ENCODE measurements at regions not wholly inside any gene's neighbourhood (a gene's known extent, or its start where the extent isn't known, plus 50 kb on each side); places are given as distances from the start of the nearest gene placed in this dataset.

DNA sequence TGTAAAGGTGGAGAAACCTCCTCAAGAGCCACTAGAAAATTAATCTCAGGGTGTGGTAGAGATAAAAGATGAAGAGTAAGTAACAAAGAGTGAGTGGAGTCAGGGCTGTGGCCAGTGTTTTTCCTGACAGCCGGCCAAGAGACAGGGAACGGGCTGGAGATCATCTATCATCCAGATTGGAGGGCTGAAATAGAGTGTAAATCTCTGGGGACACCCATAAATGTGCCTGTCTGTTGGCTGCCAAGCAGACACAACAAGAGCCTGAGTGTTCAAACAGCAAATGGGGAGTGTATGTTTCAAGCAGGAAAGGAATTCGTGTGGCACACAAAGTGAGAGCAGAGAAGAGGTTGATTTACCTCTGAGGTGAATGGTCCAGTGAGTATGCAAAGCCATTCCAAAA, 326.4 kb upstream of the KHDRBS2 start:
- Histone ChIP-seq H3K27me3 (ENCODE audit: low read depth) (no peaks in the 10 kb centered on the region), H3K4me1 (no peaks in the 10 kb centered on the region), H3K27ac (replicated peaks) (no peak overlapping the region), H3K9me3 (replicated peaks) (peaks cover 35% of the 10 kb centered on the region), H3K36me3 (no peaks in the 10 kb centered on the region), H3K4me3 (no peak overlapping the region)
- intact Hi-C loops (cut with micrococcal nuclease): no loop called here
- no peak for DNase-seq
- TF ChIP-seq, protein P1, sequence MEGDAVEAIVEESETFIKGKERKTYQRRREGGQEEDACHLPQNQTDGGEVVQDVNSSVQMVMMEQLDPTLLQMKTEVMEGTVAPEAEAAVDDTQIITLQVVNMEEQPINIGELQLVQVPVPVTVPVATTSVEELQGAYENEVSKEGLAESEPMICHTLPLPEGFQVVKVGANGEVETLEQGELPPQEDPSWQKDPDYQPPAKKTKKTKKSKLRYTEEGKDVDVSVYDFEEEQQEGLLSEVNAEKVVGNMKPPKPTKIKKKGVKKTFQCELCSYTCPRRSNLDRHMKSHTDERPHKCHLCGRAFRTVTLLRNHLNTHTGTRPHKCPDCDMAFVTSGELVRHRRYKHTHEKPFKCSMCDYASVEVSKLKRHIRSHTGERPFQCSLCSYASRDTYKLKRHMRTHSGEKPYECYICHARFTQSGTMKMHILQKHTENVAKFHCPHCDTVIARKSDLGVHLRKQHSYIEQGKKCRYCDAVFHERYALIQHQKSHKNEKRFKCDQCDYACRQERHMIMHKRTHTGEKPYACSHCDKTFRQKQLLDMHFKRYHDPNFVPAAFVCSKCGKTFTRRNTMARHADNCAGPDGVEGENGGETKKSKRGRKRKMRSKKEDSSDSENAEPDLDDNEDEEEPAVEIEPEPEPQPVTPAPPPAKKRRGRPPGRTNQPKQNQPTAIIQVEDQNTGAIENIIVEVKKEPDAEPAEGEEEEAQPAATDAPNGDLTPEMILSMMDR (IDR thresholded peaks at IDR 0.05; ENCODE audit: borderline replicate concordance): no peak

DNA sequence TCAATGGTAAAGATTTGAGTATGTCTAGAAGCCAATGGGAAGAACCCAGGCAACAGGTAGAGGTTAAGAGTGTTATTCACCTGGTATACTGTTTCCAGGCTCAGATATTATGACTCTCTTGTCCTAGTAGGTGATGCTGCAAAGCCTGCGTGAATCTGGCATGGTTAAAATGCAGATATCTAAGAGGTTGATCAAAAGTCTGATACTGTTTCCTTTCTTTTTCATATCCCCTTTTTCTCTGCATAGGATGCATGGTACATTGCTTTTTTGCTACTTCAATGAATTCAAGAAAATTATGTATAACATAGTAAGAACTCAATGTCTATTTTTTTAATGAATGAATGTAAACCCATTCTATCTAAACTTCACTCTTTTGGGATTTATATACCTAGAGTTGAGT, 284.3 kb upstream of the KHDRBS2 start:
- H3K27ac ChIP-seq (replicated peaks): no peak overlapping the region
- no peaks in the 10 kb centered on the region for H3K36me3 ChIP-seq
- TF ChIP-seq, protein P1 (IDR thresholded peaks at IDR 0.05; ENCODE audit: borderline replicate concordance): no peak
- no peaks in the 10 kb centered on the region for H3K9me3 ChIP-seq (replicated peaks)
- intact Hi-C loops (cut with micrococcal nuclease): no loop called here
- no peaks in the 10 kb centered on the region for H3K27me3 ChIP-seq (ENCODE audit: low read depth)
- no peak overlapping the region for H3K4me3 ChIP-seq
- no peak for DNase-seq
- no peaks in the 10 kb centered on the region for H3K4me1 ChIP-seq

DNA sequence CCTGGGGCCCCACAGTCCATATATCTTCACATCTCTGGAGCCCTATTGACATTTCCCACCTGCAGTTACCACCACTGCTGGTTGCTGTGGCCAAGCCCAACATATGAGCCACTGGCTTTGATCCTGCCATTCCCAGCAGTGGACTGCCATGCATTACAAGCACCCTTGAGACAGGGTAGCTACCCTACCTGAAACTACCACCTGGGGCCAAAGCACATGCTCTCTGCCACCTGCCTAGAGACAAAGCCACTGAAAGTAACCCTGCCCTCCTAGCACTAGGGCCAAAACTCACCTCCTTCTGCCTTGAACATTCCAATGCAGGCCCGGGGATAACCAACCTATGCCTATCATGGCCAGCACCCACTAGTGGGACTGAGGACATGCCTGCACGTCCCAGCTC, 255.5 kb upstream of the KHDRBS2 start:
- H3K4me3 ChIP-seq: no peak overlapping the region
- intact Hi-C loops (cut with micrococcal nuclease): no loop called here
- H3K36me3 ChIP-seq: no peaks in the 10 kb centered on the region
- H3K27me3 ChIP-seq (ENCODE audit: low read depth): no peaks in the 10 kb centered on the region
- H3K4me1 ChIP-seq: no peaks in the 10 kb centered on the region
- DNase-seq: no peak
- no peak overlapping the region for H3K27ac ChIP-seq (replicated peaks)
- H3K9me3 ChIP-seq (replicated peaks): peaks cover 5% of the 10 kb centered on the region
- TF ChIP-seq, protein P1 (IDR thresholded peaks at IDR 0.05; ENCODE audit: borderline replicate concordance): no peak

DNA sequence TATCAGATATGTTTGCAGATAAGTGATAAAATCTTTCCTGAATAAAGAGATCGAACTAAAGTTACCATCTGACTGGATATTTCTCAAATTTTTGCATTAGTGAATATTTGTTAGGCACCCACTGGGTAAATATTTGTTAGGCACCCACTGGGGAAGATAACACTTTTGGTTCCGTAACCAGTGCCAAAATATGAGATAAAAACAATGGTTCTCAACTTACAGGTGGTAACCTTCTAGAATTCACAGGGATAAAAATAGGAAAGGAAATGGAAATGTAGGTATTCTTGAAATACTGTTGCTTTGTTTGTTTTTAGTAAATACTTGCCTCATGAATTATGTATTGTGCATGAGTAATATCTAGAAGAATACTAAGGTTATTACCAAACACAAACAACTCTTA, 245.0 kb upstream of the KHDRBS2 start:
- TF ChIP-seq, protein P1 (IDR thresholded peaks at IDR 0.05; ENCODE audit: borderline replicate concordance): no peak
- H3K4me3 ChIP-seq: no peak overlapping the region
- H3K9me3 ChIP-seq (replicated peaks): peaks cover 23% of the 10 kb centered on the region
- H3K27ac ChIP-seq (replicated peaks): no peak overlapping the region
- DNase-seq: no peak
- H3K36me3 ChIP-seq: no peaks in the 10 kb centered on the region
- H3K27me3 ChIP-seq (ENCODE audit: low read depth): no peaks in the 10 kb centered on the region
- no peaks in the 10 kb centered on the region for H3K4me1 ChIP-seq
- intact Hi-C loops (cut with micrococcal nuclease): no loop called here

DNA sequence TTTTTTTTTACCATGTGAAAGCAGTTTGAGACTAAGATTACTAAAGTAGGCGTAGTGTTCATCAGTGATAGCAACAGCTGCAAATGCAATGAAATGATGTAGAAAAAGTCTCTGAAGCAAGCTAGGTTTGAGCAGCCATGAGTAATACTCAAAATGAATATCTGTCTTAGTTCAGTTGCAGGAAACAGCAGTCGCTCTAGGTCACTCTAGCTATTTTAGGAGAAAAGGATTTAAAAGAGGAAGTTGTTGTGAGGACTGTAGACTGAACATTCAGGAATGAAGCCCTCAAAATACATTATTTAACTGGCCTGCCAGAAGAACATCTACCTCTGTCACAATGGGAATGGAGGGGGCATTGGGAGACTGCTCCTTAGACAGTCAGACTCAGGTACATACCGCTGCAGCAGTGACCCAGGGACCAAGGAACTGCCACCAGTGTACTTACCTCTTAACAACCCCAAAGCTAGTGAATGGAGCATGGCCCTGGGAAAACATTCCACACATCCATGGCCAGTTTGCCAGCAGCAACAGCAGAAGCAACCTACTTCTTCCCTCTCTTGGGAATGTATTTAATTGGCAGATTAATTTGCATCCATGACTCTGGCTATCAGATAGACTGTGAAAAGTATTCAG, 243.0 kb upstream of the KHDRBS2 start:
- intact Hi-C loops (cut with micrococcal nuclease): no loop called here
- Histone ChIP-seq H3K36me3 (no peaks in the 10 kb centered on the region), H3K4me1 (no peaks in the 10 kb centered on the region), H3K9me3 (replicated peaks) (peaks cover 19% of the 10 kb centered on the region), H3K27ac (replicated peaks) (no peak overlapping the region), H3K4me3 (no peak overlapping the region), H3K27me3 (ENCODE audit: low read depth) (no peaks in the 10 kb centered on the region)
- TF ChIP-seq, protein P1 (IDR thresholded peaks at IDR 0.05; ENCODE audit: borderline replicate concordance): no peak
- DNase-seq: no peak

Data from left ventricle myocardium inferior (tissue), 1 donor.